Hippocampal formation (tissue), 2 donors: ENCODE measurements at regions not wholly inside any gene's neighbourhood (a gene's known extent, or its start where the extent isn't known, plus 50 kb on each side); places are given as distances from the start of the nearest gene placed in this dataset.
"Not testable (repeated sequence)": the region's sequence is repeated elsewhere in the genome, so short reads cannot be mapped to it uniquely, and the experiment has no call there.

Experiments used
- DNase-seq, 2 donors: peaks; one replicate each; lab custom pipeline; 2025; lab: John Stamatoyannopoulos, UW

GRCh38 chr6:139990856-139991465, 616.5 kb upstream of the CITED2 start:
- no peak for DNase-seq

- no peak for DNase-seq
These were observed 615.7 kb upstream of the CITED2 start for GRCh38 chr6:139990026-139990686.

DNA sequence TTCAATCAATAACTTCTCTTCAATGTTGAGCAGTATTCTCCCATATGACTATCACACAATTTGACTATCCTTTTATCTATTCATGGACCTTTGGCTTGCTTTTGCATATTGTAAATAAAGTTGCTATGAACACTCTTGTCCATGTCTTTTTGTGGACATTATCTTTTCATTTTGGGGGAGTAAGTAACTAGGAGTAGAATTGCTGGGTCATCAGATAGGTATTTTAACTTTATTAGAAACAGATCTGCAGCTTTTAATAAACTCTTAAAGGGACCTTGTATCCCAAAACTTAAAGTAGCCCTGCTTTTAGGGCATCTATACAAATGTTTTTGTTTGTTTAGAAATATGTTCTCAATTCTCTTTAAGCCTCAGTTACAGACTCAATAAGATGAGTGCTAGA, 614.2 kb upstream of the CITED2 start:
- no peak for DNase-seq

- DNase-seq: no peak
These were observed 612.6 kb upstream of the CITED2 start for GRCh38 chr6:139987091-139987490.

- DNase-seq: no peak
These were observed 610.9 kb upstream of the CITED2 start for GRCh38 chr6:139985236-139985815.

DNA sequence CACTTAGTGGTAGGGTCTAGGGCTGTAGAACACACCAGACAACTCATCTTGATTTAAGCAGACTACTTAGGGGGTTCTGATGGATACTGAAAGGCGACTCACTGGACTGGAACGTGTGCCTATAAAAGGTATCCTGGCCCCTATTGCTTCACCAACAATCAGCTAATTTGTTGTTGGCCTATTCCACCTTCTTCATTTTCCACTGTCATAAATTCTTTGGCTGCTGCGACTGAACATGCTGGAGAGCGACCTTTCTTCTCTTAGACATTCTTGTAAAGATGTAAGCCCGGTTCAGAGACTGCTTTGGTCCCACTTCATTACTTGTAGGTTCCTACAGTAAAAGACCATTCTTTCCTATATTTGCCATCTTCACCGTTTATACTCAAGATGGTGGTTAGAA, 609.9 kb upstream of the CITED2 start:
- DNase-seq: no peak

DNA sequence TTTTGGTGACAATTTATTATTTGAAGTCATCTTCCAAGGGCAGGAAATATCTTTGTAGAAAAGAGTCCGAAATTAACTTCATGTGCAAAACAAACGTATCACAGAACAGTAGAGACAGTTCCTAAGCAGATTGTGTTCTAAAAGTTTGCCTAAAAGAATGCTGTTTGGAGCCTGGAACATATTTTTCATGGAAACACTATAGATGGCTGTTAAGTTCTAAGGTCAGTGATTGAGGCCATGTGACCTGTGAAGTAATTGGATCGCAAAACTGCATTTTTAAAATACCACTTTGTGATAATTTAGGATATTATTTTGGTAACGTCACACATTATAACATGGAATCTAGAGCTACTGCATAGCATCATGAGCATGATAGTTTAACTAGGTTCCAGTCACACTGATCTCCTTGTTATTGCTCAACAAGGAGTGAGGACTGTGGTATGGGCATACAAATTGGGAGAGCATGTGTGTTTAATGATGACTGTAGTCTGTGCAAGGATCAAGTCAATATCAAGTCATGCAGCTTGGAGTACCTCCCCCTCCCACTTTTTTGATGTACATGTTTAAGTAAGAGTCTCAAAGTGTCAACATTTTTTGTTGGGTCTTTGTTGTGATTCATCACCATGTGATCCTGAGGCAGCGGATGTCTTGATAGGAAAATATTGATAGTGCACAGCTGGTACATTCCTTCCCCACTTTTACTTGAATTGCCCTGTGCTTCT, 609.3 kb upstream of the CITED2 start:
- DNase-seq: no peak

GRCh38 chr6:139982652-139983295, 608.3 kb upstream of the CITED2 start:
- no peak for DNase-seq

DNA sequence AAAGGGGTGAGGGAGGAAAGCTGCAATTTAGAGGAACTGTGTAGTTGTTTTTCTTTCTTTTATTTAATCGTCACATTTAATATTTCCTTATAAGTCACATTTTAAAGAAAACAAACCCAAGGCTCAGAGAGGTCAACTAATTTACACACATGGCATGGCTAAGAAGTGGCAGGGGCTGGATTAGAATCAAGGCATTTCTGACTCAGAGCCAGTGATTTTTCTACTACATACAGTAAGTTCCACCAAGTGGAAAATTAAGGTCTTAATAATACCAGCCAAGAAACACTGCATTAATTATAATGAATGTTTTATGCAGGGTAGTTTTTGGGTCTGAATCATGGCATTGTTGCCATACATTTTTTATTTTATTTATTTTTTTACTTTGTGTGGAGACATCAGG, 607.7 kb upstream of the CITED2 start:
- DNase-seq: no peak

- DNase-seq: no peak
These were observed 607.3 kb upstream of the CITED2 start for GRCh38 chr6:139981768-139982181.

DNA sequence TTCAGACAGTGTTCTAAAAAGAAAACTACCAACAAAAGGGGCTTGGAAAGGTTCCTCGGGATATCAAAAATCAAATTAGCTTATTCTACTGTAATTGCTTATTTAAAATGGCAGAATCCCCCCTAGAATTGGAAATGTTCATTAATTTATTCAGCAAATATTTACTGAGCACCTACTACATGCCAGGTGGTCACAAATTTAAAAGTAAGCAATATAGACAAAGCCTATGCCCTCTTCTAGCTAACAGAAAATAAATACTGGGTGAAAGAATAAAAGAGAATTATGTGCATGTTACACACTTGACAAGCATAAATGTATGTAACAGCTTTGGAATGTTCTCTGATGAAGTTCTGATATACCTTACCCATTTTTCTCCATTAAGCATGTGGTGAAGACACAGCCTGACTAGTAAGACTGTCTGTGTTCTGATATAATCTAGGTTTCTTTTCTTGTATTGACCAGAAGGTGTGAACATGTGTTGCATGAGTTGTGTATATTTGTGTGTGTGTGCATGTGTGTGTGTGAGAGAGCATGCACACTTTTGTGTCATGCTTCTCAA, 606.7 kb upstream of the CITED2 start:
- DNase-seq: no peak

- not testable (repeated sequence) for DNase-seq
These were observed 606.2 kb upstream of the CITED2 start for GRCh38 chr6:139980631-139981030.

- DNase-seq: no peak
These were observed 604.7 kb upstream of the CITED2 start for GRCh38 chr6:139979021-139979725.

DNA sequence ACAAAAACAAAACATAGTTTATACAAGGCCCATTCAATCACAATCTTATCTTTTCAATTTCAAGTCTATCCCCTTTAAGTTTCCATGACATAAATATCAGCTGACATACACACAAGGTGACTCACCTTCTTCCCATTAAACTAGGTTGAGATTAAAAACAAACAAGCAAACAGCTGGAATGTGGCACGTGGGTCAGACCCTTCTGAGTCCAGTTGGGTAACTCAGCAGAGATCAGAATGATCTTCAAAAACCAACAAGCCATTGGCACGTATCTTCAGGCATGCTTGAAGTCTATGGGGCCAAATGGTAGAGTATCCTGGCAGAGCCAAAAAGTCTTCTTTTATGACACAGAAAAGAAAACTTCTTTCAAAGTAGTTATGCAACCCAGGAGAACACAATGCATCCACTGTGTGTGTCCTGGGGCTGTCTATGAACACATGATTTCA, 603.5 kb upstream of the CITED2 start:
- no peak for DNase-seq

DNA sequence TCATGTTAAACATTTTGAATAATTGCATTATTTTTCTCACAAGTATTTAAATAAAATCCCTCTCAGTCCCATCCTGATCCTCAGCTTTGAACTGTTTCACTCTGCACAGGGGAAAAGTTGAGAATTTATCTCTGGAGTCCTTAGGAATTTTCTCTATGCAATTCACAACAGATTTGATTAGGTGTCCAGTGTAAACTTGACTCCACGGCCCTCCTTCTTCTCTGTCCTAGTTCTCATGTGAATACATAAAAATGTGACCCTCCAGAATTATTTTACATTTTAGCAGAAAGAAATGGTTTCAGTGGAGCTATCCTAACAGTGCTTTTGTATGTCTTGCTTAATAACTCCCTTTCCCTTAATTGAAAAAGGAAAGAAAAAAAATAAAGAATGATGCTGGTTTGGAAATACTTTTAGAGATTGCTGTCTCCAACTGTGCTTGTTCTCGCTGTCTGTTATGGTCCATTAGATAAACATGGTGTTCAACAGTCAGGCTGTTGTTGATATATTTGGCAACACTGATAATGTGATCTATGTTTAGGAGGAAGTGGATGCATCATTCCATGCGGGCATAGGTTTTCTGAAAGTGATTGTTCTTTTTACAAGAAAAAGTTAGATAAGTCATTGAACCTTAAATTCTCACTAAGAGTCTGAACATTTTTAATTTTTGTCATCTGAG, 599.4 kb upstream of the CITED2 start:
- no peak for DNase-seq

DNA sequence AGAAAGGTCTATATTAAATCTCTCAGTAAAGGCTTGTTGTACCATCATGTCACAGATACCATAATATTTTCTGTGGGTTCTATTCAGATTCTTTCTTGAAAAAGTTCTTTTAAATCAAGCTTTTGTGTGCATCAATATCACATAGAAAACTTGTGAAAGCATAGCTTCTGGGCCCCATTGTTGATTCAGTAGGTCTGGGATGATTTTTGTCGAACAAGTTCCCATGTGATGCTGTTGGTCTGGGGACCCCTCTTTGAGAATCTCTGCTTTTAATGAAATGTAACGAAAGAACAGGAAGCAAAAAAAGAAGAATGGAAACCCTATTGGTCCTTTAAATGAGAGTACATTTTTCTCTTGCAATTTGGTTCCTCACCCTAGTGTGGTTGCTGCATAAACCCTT, 597.7 kb upstream of the CITED2 start:
- DNase-seq: no peak

DNA sequence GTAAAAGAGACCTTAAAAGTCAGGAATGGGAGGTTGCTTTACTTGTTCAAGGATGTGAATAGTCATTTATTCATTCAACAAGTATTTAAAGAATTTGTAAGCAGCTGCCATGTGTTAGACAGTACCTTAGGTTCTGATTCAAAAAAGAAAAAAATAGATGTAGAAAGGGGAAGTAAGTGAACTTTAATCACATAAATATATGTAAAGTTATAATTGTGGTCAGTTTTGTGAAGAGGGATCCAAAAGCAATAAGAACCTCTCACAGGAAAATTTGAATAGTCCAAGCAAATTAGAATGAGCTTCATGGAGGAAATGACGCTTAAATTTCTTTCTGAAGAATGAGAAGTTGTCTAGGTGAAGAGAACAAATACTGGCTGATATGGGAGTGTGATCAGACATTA, 596.1 kb upstream of the CITED2 start:
- no peak for DNase-seq

DNA sequence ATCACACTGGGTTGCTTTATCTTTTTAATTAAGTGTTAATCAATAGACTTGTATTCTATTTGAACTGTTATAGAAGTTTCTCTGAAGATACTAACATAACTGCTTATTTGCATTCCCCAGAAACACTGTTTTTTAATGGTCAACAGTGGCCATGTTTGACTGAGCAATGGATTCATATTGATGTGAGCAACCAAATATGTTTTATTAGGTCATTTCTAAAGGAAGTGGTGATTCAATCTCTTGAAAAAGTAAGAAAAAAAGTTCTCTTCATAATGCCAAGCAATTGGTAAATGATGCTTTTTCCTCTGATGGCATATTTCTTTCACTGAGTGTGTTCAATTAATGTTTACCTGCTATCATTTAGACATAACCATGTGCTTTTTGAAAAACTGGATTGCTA, 593.0 kb upstream of the CITED2 start:
- no peak for DNase-seq

DNA sequence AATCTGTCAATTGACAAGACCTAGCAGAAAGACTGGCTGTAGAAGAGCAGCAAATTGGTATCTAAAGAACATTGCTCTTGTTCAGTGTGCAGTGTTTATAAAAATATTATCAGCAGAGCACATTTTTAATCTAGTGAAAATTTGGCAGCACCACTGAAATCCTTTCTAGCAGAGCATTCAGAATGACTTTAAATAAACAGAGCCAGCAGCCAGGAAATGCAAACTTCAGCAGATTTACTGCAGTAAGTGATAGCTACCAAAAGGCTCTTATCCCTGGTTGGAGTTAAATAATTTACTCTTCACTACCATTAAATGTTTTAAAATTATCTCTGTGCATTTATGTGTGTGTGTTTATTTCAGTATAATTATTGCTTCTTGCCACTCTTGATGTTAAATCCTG, 590.9 kb upstream of the CITED2 start:
- no peak for DNase-seq

GRCh38 chr6:139964737-139965136, 590.3 kb upstream of the CITED2 start:
- DNase-seq: no peak
